ENCODE measurements at regions not wholly inside any gene's neighbourhood (a gene's known extent, or its start where the extent isn't known, plus 50 kb on each side); places are given as distances from the start of the nearest gene placed in this dataset.
"Not testable (repeated sequence)": the region's sequence is repeated elsewhere in the genome, so short reads cannot be mapped to it uniquely, and the experiment has no call there.

DNA sequence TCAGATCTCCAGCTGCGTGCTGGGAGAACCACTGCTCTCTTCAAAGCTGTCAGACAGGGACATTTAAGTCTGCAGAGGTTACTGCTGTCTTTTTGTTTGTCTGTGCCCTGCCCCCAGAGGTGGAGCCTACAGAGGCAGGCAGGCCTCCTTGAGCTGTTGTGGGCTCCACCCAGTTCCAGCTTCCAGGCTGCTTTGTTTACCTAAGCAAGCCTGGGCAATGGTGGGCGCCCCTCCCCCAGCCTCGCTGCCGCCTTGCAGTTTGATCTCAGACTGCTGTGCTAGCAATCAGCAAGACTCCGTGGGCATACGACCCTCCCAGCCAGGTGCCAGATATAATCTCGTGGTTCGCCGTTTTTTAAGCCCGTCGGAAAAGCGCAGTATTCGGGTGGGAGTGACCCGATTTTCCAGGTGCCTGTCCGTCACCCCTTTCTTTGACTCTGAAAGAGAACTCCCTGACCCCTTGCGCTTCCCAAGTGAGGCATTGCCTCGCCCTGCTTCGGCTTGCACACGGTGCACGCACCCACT is 288.2 kb downstream of the RASEF start:
- H3K4me1 ChIP-seq (ENCODE audit: control insufficient read depth, insufficient read depth, low read length); POLR2A ChIA-PET; H3K4me3 ChIP-seq (ENCODE audit: low read depth, low read length); H3K36me3 ChIP-seq (ENCODE audit: control insufficient read depth in 2 of 2, insufficient read depth in 1 of 2, low read length in 2 of 2); H3K9me3 ChIP-seq (ENCODE audit: control insufficient read depth, insufficient read depth, low read depth, low read length): not testable (repeated sequence)
- peak overlapping the region; percentile 41; the same call in 1 of the 2 replicates for H3K27ac ChIP-seq (ENCODE audit: extremely low read depth, low read depth, low read length)
- CTCF ChIA-PET, result interaction anchor here (0.7 kb wide), 1 partner anchor 458 kb away, joined by 3 read pairs; no protein-coding TSS in a partner anchor
- TF ChIP-seq, protein P1, sequence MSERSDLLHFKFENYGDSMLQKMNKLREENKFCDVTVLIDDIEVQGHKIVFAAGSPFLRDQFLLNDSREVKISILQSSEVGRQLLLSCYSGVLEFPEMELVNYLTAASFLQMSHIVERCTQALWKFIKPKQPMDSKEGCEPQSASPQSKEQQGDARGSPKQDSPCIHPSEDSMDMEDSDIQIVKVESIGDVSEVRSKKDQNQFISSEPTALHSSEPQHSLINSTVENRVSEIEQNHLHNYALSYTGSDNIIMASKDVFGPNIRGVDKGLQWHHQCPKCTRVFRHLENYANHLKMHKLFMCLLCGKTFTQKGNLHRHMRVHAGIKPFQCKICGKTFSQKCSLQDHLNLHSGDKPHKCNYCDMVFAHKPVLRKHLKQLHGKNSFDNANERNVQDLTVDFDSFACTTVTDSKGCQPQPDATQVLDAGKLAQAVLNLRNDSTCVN (tag by site-specific recombination; optimal IDR thresholded peaks at IDR 0.05), result peak; percentile 12
- TF ChIP-seq KLF7 (tag by site-specific recombination; IDR thresholded peaks at IDR 0.05; ENCODE audit: borderline replicate concordance), result peak; percentile 22; the same call in 1 of the 2 replicates
- TF ChIP-seq ZFHX2 (tag by site-specific recombination; conservative IDR thresholded peaks at IDR 0.05), result peak; percentile 39; the same call in 1 of the 2 replicates
- 0 out of 2 replicates have a peak, but pooled peaks have one; percentile 16 for TF ChIP-seq KLF1 (tag by site-specific recombination; IDR thresholded peaks at IDR 0.05)
- peak; percentile 30; the same call in 1 of the 2 replicates for TF ChIP-seq SP3 (tag by site-specific recombination; IDR thresholded peaks at IDR 0.05)
- 0 out of 2 replicates have a peak, but pooled peaks have one; percentile 12 for TF ChIP-seq IKZF3 (tag by site-specific recombination; IDR thresholded peaks at IDR 0.05)
- TF ChIP-seq ZFP69B (tag by site-specific recombination; IDR thresholded peaks at IDR 0.05), result peak; percentile 38; the same call in 1 of the 2 replicates
- TF ChIP-seq ZIC2 (tag by site-specific recombination; IDR thresholded peaks at IDR 0.05), result peak; percentile 22; the same call in 1 of the 2 replicates
- TF ChIP-seq ZBTB8A (tag by site-specific recombination; IDR thresholded peaks at IDR 0.05), result peak; percentile 36
- peak; percentile 58 for TF ChIP-seq EGR2 (tag by site-specific recombination; IDR thresholded peaks at IDR 0.05; ENCODE audit: low read depth)
- TF ChIP-seq GLIS2 (tag by site-specific recombination; IDR thresholded peaks at IDR 0.05), result 0 out of 2 replicates have a peak, but pooled peaks have one; percentile 23
- peak; percentile 59; the same call in 1 of the 2 replicates for TF ChIP-seq ZNF341 (tag by site-specific recombination; IDR thresholded peaks at IDR 0.05; ENCODE audit: low read depth)

DNA sequence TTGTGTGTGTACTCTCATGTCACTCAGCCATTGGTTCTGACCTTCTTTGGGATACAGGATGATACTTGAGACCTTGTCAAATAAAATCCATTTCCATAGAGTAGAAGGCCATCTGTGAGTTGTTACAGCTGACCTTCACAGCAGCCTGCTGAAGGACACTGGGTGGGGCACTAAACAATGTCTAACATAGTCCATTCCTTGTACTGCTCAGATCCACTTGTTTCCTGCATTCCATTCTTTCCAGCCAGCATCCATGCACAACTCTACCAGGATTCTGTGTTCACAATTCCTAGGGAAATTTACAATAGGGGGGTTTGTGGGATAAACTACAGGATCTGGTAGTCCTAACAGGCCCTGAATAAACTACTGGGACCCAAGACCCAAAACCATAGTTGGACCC is 286.4 kb downstream of the RASEF start:
- Histone ChIP-seq H3K27ac (ENCODE audit: extremely low read depth, low read depth, low read length) (no peak overlapping the region), H3K9me3 (ENCODE audit: control insufficient read depth, insufficient read depth, low read depth, low read length) (no peaks in the 10 kb centered on the region), H3K4me1 (ENCODE audit: control insufficient read depth, insufficient read depth, low read length) (no peaks in the 10 kb centered on the region; the same call in 1 of the 2 replicates), H3K4me3 (ENCODE audit: low read depth, low read length) (no peak overlapping the region), H3K36me3 (ENCODE audit: control insufficient read depth in 2 of 2, insufficient read depth in 1 of 2, low read length in 2 of 2) (no peaks in the 10 kb centered on the region)
- ChIA-PET POLR2A (no interaction called here), CTCF (no interaction called here)
- no peak for TF ChIP-seq ZNF768 (tag by site-specific recombination; IDR thresholded peaks at IDR 0.05)
- no peak for TF ChIP-seq ZNF175 (tag by site-specific recombination; IDR thresholded peaks at IDR 0.05)

DNA sequence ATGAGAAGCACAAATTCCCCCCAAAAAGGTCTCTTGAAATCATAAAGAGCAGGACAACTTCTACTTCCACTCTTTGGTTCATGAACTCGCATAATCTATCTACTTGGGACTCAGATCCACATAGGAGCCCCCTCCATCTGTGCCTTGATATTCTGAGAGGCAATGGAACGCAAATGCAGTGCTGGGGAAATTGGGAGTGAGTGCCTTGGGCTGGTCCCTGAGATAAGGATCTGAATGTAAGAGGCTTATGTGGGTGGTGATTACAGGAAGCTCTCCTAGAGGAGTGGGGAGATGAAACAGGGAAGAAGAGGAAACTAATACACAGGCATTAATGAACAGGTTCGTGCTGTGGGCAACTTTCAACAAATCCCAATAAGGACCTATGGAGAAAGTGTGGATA is 285.6 kb downstream of the RASEF start:
- H3K27ac ChIP-seq (ENCODE audit: extremely low read depth, low read depth, low read length), result no peak overlapping the region
- H3K36me3 ChIP-seq (ENCODE audit: control insufficient read depth in 2 of 2, insufficient read depth in 1 of 2, low read length in 2 of 2), result no peaks in the 10 kb centered on the region
- CTCF ChIA-PET, result no interaction called here
- POLR2A ChIA-PET, result no interaction called here
- peaks cover under 1% of the 10 kb centered on the region for H3K4me1 ChIP-seq (ENCODE audit: control insufficient read depth, insufficient read depth, low read length)
- H3K9me3 ChIP-seq (ENCODE audit: control insufficient read depth, insufficient read depth, low read depth, low read length), result no peaks in the 10 kb centered on the region
- H3K4me3 ChIP-seq (ENCODE audit: low read depth, low read length), result no peak overlapping the region
- TF ChIP-seq, protein P2, sequence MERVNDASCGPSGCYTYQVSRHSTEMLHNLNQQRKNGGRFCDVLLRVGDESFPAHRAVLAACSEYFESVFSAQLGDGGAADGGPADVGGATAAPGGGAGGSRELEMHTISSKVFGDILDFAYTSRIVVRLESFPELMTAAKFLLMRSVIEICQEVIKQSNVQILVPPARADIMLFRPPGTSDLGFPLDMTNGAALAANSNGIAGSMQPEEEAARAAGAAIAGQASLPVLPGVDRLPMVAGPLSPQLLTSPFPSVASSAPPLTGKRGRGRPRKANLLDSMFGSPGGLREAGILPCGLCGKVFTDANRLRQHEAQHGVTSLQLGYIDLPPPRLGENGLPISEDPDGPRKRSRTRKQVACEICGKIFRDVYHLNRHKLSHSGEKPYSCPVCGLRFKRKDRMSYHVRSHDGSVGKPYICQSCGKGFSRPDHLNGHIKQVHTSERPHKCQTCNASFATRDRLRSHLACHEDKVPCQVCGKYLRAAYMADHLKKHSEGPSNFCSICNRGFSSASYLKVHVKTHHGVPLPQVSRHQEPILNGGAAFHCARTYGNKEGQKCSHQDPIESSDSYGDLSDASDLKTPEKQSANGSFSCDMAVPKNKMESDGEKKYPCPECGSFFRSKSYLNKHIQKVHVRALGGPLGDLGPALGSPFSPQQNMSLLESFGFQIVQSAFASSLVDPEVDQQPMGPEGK (tag by site-specific recombination; IDR thresholded peaks at IDR 0.05), result no peak
- TF ChIP-seq ZSCAN30 (tag by site-specific recombination; IDR thresholded peaks at IDR 0.05), result no peak
- no peak for TF ChIP-seq KLF8 (tag by site-specific recombination; IDR thresholded peaks at IDR 0.05)
- TF ChIP-seq ZNF558 (tag by site-specific recombination; IDR thresholded peaks at IDR 0.05), result no peak
- TF ChIP-seq ZNF138 (tag by site-specific recombination; IDR thresholded peaks at IDR 0.05; ENCODE audit: borderline replicate concordance), result no peak
- no peak for TF ChIP-seq GLI2 (tag by site-specific recombination; IDR thresholded peaks at IDR 0.05; ENCODE audit: borderline replicate concordance, low read depth)
- TF ChIP-seq, protein P3, sequence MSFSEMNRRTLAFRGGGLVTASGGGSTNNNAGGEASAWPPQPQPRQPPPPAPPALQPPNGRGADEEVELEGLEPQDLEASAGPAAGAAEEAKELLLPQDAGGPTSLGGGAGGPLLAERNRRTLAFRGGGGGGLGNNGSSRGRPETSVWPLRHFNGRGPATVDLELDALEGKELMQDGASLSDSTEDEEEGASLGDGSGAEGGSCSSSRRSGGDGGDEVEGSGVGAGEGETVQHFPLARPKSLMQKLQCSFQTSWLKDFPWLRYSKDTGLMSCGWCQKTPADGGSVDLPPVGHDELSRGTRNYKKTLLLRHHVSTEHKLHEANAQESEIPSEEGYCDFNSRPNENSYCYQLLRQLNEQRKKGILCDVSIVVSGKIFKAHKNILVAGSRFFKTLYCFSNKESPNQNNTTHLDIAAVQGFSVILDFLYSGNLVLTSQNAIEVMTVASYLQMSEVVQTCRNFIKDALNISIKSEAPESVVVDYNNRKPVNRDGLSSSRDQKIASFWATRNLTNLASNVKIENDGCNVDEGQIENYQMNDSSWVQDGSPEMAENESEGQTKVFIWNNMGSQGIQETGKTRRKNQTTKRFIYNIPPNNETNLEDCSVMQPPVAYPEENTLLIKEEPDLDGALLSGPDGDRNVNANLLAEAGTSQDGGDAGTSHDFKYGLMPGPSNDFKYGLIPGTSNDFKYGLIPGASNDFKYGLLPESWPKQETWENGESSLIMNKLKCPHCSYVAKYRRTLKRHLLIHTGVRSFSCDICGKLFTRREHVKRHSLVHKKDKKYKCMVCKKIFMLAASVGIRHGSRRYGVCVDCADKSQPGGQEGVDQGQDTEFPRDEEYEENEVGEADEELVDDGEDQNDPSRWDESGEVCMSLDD (tag by site-specific recombination; IDR thresholded peaks at IDR 0.05), result no peak
- TF ChIP-seq YY1 (tag by site-specific recombination; IDR thresholded peaks at IDR 0.05), result no peak
- TF ChIP-seq ZNF132 (tag by site-specific recombination; IDR thresholded peaks at IDR 0.05; ENCODE audit: borderline replicate concordance), result no peak
- TF ChIP-seq ZNF140 (tag by site-specific recombination; IDR thresholded peaks at IDR 0.05), result no peak
- no peak for TF ChIP-seq OVOL3 (tag by site-specific recombination; IDR thresholded peaks at IDR 0.05)
